DMS79 (cell line): ENCODE measurements at regions not wholly inside any gene's neighbourhood (a gene's known extent, or its start where the extent isn't known, plus 50 kb on each side); places are given as distances from the start of the nearest gene placed in this dataset.
"Not testable (repeated sequence)": the region's sequence is repeated elsewhere in the genome, so short reads cannot be mapped to it uniquely, and the experiment has no call there.

ENCODE experiments used
- DNase-seq: peaks from one replicate; lab custom pipeline; 2025; lab: John Stamatoyannopoulos, UW

DNA sequence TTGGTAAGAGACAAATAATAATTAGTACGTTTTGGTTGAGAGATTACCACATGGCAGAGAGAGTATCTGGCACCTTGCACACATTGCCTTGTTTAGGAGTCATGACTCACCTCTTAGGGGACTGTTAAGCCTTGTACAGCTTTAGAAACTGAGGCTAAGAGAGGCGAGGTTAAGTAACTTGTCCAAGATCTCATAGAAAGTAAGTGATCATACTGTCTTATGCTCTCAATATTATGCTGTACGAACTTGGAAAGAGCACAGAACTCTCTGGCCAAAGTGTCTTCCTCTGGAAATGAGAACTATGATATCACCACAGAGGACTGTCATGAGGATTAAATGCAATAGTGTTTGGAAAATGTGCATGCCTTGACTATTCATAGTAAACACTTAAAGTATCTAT, 249.0 kb downstream of the UTRN start:
- DNase-seq = no peak

DNA sequence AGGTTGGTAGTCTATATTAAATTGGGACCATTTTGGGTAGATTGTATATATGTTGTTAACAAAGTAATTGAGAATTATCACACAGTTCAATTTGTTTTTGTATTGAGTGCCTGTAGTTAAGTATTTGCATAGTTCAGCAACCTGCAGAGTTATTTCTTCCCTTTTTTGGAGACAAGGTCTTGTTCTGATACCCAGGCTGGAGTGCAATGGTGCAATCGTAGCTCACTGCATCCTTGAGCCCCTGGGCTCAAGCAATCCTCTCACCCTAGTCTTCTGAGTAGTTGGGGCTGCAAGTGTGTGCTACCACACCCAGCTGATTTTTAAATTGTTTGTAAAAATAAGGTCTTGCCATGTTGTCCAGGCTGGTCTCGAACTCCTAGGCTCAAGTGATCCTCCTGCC, 250.5 kb downstream of the UTRN start:
- DNase-seq = no peak

DNA sequence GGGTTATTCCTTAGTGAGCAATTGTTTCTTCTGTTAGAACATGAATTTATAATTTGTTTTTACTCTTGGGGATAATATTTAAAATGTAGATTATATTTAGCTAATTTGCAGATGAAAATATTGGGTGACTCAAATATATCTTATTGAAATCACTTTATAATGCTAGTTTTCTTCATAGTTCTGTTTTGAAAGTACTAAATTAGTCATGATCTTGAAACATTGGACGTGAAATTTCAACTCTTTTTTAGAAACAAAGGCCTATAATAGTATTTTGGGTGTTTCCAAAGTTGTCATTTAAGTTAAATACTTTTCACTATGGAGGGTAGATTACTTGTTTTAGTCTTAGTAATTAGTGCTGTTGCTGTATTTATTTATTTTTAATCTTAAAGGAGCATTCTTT, 250.9 kb downstream of the UTRN start:
- DNase-seq = no peak

DNA sequence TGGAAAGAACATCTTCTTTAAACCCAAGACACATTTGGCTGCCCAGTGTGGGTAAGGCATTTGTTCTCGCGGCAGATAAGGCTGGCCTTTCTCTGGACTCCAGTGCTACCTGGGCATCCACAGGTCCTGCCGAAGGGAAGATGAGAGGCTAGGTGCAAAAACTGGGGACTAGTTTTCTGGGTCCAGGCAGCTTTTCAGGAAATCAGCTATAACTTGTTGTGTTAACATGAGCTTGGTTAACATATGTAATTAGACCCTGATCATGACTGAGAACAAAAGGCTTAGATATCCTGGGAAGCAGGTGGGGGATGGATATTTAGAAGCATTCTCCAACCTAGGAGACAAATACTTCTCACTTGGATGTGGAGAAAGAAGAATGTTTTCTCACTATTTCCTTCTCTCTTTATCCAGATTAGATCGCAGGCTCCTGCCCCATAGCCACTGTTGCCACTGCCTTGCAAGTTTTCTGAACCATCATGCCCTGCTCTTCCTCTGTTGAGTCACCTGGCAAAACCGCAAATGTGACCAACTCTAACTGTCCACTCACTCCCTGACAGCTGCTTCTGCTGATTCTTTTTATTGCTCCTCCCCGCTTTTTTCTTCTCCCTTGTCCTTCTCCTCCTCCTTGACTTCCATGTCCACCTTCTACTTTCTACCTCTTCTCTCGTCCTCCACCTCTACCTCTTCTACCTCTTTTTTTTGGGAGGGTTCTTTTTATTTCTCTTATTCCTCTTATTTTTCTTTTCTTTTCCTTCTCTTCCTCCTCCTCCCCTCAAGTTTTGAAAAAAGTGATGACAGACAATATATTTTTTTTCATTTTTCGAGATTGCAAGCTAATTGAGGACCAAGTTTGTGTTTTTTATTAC, 258.1 kb downstream of the UTRN start:
- DNase-seq = no peak

DNA sequence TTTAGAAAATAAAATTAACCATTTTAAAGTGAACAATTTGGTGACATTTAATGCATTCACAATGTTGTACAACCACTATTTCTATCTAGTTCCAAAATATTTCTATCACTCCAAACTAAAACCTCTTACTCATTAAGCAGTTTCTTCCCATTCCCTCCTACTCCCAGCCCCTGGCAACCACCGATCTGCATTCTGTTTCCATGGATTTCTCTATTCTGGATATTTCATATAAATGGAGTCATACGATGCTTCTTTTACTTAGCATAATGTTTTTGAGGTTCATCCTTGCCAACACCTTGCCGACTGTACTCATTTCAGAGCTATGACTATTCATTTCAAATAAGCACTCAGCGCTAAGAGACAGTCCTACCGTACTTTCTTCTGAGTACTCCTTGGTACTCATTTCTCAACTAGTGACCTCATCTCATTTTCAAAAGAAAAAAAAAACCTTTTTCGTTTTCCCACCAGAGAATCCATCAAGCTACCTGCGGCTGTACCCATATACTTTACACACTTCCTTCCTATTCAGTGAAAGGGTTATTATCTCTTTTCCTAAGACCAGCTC, 259.2 kb downstream of the UTRN start:
- DNase-seq = no peak

DNA sequence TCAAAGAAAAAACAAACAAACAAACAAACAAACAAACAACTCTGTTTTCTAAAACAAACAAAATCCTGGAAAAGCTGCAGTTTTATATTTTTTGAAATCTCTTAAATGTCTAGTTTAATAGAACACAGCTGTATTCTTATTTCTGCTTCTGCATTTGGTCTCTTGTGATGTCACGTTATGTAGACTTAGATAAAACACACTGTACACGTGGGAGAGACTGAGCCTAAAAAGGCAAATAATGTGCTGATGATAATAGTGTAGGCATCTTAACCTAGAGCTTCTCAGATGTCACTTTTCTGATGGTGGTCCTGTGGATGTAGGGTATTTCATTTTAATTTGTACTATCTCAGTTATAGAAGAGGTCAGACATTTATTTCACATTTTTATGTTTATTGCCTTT, 261.7 kb downstream of the UTRN start:
- DNase-seq = no peak

DNA sequence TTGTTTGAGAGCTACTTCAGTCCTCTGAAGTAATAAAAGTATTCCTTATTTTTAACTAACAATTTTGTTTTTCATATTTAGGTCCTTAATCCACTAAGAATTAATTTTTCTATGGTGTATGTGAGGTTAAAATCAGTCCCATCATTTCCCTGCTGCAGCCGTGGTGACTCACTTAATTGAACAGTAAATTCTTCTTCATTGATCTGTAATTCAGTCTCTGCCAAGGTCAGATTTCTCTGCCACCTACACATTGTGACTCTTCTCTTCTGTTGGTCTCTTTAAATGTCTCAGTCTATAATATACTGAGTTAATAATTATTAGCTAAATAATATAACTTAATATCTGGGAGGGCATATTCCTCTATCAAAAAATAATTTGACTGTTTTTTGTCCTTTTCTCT, 262.3 kb downstream of the UTRN start:
- DNase-seq = no peak

DNA sequence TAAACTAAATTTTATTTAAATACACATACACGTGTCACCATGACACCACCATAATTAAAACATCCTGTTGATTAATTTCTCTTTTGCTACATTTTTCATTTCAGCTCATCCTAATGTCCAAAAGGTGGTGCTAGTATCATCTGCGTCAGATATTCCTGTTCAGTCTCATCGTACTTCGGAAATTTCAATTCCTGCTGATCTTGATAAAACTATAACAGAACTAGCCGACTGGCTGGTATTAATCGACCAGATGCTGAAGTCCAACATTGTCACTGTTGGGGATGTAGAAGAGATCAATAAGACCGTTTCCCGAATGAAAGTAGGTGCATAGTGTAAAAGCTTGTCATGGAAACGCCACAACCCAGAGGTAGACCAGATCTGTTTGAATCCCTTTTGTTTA, 263.4 kb downstream of the UTRN start:
- DNase-seq = no peak

DNA sequence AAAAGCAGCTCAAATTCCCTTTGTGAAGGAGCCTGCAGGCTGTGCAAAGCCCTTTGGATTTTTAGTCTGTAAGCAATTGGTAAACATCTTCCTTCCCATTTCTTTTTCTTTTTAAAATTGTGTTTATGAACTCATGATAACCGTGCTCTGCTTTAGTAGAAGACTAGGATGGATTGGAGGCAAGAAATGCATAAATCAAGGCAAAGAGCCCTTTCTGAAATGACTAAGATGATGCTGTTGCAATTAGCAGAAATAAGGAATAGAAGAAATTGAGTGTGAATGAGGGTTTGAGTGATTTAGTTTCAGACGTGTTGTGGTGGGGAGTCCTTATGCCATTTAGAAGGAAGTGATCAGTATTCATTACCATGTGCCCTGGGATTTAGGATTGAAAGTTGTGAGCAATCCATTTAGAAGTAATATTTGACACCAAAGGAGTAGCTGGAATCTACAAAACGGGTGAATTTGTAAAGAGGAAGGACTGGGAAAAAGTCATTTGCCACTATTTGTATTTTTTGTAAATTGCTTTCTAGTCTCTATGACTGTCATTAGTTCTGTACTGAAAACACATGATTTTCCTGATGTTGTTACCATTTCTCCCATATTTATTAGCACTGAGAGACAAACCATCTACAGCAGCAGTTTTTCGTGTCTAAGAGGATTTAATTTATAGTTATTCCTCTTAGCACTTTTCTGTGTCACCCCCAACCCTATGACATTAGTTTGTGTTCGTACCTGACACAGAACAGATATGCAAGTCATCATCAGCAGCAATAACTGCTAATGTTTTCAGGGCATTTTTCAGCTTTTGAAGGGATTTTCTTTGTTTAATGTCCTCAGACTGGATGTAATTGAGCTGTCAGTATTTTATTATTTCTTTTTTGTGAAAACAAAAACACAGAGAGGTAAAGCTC, 265.0 kb downstream of the UTRN start:
- no peak for DNase-seq

DNA sequence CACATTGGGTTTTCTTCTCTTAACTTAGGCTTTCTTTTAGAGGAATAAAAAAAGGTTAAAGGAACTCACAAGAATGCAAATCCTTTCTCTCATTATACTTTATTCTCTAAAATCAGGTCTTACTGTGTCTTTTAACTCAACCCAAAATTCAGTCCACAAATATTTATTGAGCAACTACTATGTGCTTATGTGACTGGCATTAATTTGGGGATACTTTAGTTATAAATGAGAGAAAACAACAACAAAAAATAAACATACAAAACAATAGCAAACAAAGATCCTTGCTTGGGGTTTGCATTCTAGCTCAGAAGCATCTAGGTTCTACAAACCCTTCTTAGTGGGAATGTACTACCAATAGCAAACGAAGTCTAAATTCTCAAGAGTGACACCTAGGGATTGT, 266.2 kb downstream of the UTRN start:
- no peak for DNase-seq

DNA sequence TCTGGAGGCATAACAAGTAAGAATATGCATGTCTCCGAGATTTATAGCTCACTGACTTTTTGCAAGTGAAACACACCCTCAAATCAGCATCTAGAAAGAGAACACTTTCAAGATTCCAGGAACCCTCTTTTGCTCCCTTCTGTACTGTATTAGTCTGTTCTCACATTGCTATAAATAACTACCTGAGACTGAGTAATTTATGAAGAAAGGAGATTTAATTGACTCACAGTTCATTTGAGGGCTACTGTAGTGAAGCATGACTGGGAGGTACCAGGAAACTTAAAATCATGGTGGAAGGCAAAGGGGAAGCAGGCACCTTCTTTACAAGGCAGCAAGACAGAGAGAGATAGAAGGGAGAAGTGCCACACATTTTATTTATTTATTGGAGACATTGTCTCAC, 269.9 kb downstream of the UTRN start:
- no peak for DNase-seq

DNA sequence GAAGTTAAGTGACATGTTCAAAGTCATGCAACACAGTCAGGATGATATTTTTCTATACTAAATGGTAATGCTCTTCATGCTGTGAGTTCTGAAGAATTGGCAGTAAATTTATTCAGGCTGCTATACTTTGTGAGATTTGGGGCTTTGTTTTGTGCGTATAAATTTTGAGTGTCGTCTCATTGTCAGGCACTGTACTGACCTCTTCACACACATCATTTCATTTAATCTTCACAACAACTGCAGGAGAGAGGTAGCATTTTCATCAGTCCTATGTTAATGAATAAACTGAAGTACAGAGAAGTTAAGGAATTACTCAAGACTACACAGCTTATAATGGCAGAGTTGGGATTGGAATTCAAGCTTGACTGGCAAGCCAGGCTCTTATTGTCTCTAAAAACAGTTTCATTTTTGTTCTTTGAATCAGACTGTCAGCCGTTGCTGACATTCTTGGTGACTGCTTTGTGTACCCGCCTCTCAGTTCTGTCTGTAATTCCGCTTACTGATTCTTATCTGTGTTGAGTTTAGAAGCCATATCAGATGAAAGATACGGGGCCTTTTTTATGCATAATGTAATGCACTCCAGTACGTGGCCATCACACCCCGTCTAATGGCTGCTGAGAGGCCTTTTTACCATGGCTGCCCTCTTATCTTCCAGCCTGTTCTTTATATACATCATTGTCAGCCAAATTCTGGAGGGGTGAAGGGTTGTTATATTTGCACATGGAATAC, 274.9 kb downstream of the UTRN start:
- DNase-seq = no peak

DNA sequence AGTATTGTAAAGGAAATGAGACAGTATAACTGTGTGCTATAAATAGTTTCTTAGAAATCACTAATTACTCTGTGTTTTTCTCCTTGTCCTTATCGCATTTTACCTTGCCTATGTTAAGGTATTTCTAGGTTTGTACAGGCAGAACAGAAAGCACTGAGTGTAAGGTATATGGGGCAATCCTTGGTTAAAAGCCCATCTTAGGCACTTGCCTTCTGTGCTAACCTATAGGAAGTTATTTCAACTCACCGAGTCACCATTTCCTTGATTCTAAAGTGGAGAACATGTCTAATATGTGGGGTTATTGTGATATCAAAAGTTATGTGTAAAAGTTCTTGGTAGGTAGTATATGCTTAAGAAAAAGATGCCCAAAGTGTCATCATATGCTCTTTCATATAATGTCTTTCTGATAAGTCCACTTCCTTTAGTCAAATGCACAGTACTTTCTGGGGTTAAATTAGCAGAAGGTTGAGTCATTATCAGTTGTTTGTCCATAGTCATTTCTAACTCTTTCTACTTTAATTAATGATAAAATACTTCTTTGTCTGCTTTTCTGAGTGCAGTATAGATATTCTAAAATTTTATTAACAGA, 276.4 kb downstream of the UTRN start:
- no peak for DNase-seq

DNA sequence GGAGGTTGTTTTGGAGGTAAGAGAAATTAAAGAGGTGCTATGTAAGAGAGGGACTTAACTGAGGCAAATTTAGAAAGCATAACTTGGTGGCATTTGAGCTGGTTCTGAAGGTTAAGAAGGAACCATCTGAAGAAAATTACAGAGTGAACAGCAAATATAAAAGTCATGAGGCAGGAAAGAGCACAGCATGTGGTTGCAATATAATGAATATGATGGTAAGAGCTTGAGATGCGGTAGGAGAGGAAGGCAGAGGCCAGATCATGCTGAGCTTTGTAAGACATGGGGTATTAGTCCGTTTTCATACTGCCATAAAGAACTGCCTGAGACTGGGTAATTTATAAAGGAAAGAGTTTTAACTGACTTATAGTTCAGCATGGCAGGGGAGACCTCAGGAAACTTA, 279.1 kb downstream of the UTRN start:
- DNase-seq = no peak

DNA sequence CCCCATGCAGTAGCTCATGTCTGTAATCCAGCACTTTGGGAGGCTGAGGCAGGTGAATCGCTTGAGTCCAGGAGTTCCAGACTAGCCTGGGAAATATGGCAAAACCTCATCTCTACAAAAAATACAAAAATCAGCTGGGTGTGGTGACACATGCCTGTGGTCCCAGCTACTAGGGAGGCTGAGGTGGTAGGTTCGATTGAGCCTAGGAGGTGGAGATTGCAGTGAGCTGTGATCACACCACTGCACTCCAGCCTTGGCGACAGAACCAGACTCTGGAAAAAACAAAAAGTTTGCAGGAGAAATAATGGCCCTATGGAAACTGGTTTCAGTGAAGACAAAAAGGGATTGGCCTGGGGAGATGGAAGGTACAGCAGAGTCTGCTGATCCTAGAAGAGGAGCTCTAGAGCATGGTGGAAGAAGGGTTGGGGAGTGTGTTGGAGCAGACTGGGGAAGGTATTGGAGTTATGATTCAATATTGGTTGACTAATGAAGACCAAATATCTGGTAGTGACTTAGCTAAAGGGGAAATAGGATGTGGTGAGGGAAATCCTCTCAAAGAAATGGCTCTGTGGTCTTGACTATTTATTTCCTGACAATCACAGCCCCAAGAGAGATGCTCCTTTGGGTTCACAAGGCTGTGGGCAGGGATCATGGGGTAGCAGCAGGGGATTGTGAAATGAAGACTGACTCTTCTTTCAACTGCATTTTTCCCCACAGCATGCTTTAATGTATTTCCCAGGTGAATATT, 281.9 kb downstream of the UTRN start:
- no peak for DNase-seq

DNA sequence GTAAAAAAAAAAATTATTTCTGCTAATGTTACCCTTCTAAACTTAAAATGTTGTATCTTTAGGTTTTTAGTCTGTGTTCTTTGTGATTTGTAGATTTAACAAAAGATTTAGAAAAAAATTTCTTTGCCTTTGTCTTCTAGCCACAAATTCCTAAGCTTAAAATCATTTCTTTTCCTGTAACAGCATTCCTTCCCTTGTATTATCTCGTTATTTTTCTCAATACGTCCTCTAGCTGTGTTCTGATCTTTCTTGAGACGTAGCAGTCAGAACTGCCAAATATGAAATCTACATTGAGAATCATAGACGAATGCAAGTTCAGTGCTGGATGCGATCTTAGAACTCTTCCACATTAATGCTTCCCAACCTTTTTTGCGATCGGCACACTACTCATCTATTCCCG, 283.1 kb downstream of the UTRN start:
- DNase-seq = no peak

DNA sequence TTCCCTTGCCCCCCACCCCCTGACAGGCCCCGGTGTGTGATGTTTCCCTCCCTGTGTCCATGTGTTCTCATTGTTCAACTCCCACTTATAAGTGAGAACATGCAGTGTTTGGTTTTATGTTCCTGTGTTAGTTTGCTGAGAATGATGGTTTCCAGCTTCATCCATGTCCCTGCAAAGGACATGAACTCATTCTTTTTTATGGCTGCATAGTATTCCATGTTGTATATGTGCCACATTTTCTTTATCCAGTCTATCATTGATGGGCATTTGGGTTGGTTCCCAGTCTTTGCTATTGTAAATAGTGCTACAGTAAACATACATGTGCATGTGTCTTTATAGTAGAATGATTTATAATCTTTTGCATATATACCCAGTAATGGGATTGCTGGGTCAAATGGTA, 287.4 kb downstream of the UTRN start:
- not testable (repeated sequence) for DNase-seq

DNA sequence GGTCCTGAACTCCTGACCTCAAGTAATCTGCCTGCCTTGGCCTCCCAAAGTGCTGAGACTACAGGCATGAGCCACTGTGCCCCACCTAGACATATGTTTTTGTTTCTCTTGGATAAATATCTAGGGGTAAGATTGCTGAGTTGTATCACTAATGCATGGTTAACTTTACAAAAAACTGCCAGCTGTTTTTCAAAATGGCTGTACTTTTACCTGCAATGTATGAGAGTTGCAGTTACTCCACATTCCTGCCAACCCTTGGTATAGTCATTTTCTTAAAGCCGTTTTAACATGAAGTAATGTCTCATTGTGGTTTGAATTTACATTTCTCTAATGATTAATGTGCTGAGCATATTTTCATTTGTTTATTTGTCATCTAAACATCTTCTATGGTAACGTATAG, 289.7 kb downstream of the UTRN start:
- DNase-seq = no peak

DNA sequence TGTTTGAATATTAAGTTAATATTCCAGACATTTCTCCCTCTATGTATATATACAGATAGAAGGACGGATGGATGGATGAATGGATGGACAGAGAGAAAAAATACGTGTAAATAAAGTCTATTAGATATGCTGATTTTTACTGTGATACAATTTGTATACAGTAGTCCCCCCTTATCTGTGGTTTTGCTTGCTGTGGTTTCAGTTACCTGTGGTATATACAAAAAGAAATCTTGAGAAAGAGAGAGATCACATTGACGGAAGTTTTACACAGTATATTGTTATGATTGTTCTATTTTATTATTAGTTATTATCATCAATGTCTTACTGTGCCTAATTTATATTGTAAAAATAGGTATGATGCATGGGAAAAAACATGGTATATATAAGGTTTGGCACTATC, 290.2 kb downstream of the UTRN start:
- DNase-seq = no peak

DNA sequence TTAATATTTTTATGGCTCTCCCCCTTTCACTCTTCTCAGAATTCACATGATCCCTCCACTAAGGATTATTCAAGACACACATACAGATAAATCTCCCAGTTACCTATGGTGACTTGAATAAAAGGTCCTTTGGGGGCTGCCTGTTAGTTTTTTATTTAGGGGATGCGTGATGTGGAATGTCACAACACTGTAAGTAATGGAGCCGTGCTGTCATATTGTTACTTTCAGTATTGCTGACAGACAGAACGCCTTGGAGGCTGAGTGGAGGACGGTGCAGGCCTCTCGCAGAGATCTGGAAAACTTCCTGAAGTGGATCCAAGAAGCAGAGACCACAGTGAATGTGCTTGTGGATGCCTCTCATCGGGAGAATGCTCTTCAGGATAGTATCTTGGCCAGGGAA, 291.7 kb downstream of the UTRN start:
- no peak for DNase-seq
